GM19397 (cell line): ENCODE measurements at regions not wholly inside any gene's neighbourhood (a gene's known extent, or its start where the extent isn't known, plus 50 kb on each side); places are given as distances from the start of the nearest gene placed in this dataset.

ENCODE experiments used
- ATAC-seq: cut with Tn5 transposase; IDR thresholded peaks from one replicate; pipeline ENCODE4 v1.9.1; 2021; ENCODE audit warnings: mild to moderate bottlenecking, moderate library complexity; ENCODE audit not compliant: unreplicated experiment

GRCh38 chr2:66041902-66042657 is 392.8 kb upstream of the MEIS1 start:
- no peak for ATAC-seq

GRCh38 chr2:66036948-66037347 is 398.0 kb upstream of the MEIS1 start:
- ATAC-seq = no peak

GRCh38 chr2:66034467-66034866 is 400.5 kb upstream of the MEIS1 start:
- ATAC-seq = no peak

GRCh38 chr2:66032226-66032775 is 402.6 kb upstream of the MEIS1 start:
- ATAC-seq = no peak

GRCh38 chr2:66031236-66031635 is 403.7 kb upstream of the MEIS1 start:
- no peak for ATAC-seq

- no peak for ATAC-seq
These were observed 404.4 kb upstream of the MEIS1 start for GRCh38 chr2:66030553-66030952.

GRCh38 chr2:66024391-66024790 is 410.5 kb upstream of the MEIS1 start:
- ATAC-seq = no peak

GRCh38 chr2:66021296-66021695 is 413.6 kb upstream of the MEIS1 start:
- ATAC-seq = no peak

- no peak for ATAC-seq
These were observed 417.2 kb upstream of the MEIS1 start for GRCh38 chr2:66017763-66018162.

- ATAC-seq = no peak
These were observed 420.5 kb upstream of the MEIS1 start for GRCh38 chr2:66014450-66014849.

- ATAC-seq = no peak
These were observed 421.5 kb upstream of the MEIS1 start for GRCh38 chr2:66013456-66013855.

GRCh38 chr2:66003931-66004330 is 431.0 kb upstream of the MEIS1 start:
- no peak for ATAC-seq

GRCh38 chr2:66001538-66001937 is 433.4 kb upstream of the MEIS1 start:
- ATAC-seq = no peak

GRCh38 chr2:66000901-66001300 is 434.0 kb upstream of the MEIS1 start:
- no peak for ATAC-seq

GRCh38 chr2:65999796-66000195 is 435.1 kb upstream of the MEIS1 start:
- ATAC-seq = no peak

GRCh38 chr2:65999103-65999502 is 435.8 kb upstream of the MEIS1 start:
- ATAC-seq = no peak

GRCh38 chr2:65997961-65998360 is 437.0 kb upstream of the MEIS1 start:
- no peak for ATAC-seq

- no peak for ATAC-seq
These were observed 442.7 kb upstream of the MEIS1 start for GRCh38 chr2:65992198-65992554.

- ATAC-seq = no peak
These were observed 443.3 kb upstream of the MEIS1 start for GRCh38 chr2:65991381-65992197.

GRCh38 chr2:65985986-65986385 is 448.9 kb upstream of the MEIS1 start:
- ATAC-seq = no peak

- ATAC-seq = no peak
These were observed 454.4 kb upstream of the MEIS1 start for GRCh38 chr2:65980531-65980930.

- no peak for ATAC-seq
These were observed 455.5 kb upstream of the MEIS1 start for GRCh38 chr2:65979446-65979845.
